H9 (cell line): ENCODE measurements at regions not wholly inside any gene's neighbourhood (a gene's known extent, or its start where the extent isn't known, plus 50 kb on each side); places are given as distances from the start of the nearest gene placed in this dataset.

ENCODE experiments used
- DNase-seq: peaks from one replicate; pipeline ENCODE4 v3.0.0-alpha.2; 2017
- H2AFZ ChIP-seq: one replicate; pipeline ENCODE4 v1.6.1; 2013; ENCODE audit warnings: mild to moderate bottlenecking, low read length, control low read depth, moderate library complexity
- H2AK5ac ChIP-seq: 2 replicates; pipeline ENCODE4 v1.6.1; 2013; ENCODE audit warnings: low read length, control low read depth, mixed read lengths; ENCODE audit not compliant: insufficient read length
- H2BK120ac ChIP-seq: one replicate; pipeline ENCODE4 v1.6.1; 2013; ENCODE audit warnings: low read depth, mild to moderate bottlenecking, low read length, control low read depth, inconsistent platforms; ENCODE audit not compliant: poor library complexity, severe bottlenecking
- H2BK12ac ChIP-seq: 2 replicates; pipeline ENCODE4 v1.6.1; 2013; ENCODE audit warnings: low read length, control low read depth, mixed read lengths, low read depth; ENCODE audit not compliant: insufficient read length
- H2BK15ac ChIP-seq: 2 replicates; pipeline ENCODE4 v1.6.1; 2013; ENCODE audit warnings: low read depth, low read length, control low read depth
- H2BK20ac ChIP-seq: one replicate; pipeline ENCODE4 v1.6.1; 2013; ENCODE audit warnings: low read depth, mild to moderate bottlenecking, low read length, control low read depth, inconsistent platforms; ENCODE audit not compliant: poor library complexity, severe bottlenecking
- H2BK5ac ChIP-seq: 2 replicates; pipeline ENCODE4 v1.6.1; 2013; ENCODE audit warnings: low read length, control low read depth, mixed read lengths; ENCODE audit not compliant: insufficient read length
- H3K14ac ChIP-seq: 2 replicates; pipeline ENCODE4 v1.6.1; 2013; ENCODE audit warnings: low read length, control low read depth; ENCODE audit not compliant: insufficient read depth
- H3K18ac ChIP-seq: 2 replicates; pipeline ENCODE4 v1.6.1; 2013; ENCODE audit warnings: low read depth, mild to moderate bottlenecking, mixed read lengths, low read length, control low read depth; ENCODE audit not compliant: insufficient read length
- H3K23ac ChIP-seq: 2 replicates; pipeline ENCODE4 v1.6.1; 2013; ENCODE audit warnings: low read length, control low read depth, mixed read lengths, low read depth; ENCODE audit not compliant: insufficient read length
- H3K23me2 ChIP-seq: 2 replicates; pipeline ENCODE4 v1.6.1; 2013; ENCODE audit warnings: low read depth, mild to moderate bottlenecking, mixed read lengths, low read length, control low read depth; ENCODE audit not compliant: insufficient read length, poor library complexity, severe bottlenecking
- H3K27ac ChIP-seq: 2 replicates; pipeline ENCODE4 v1.5.1; 2013; ENCODE audit warnings: low read length, control low read depth, mixed read lengths, low read depth; ENCODE audit not compliant: insufficient read length
- H3K27me3 ChIP-seq: 2 replicates; pipeline ENCODE4 v1.6.1; 2013; ENCODE audit warnings: low read length, control low read depth, inconsistent platforms; ENCODE audit not compliant: insufficient read depth
- H3K4ac ChIP-seq: 2 replicates; pipeline ENCODE4 v1.6.1; 2013; ENCODE audit warnings: low read depth, mild to moderate bottlenecking, control low read depth, inconsistent platforms, low read length, moderate library complexity
- H3K4me1 ChIP-seq: 2 replicates; pipeline ENCODE4 v1.6.1; 2013; ENCODE audit warnings: low read length, control low read depth, inconsistent platforms; ENCODE audit not compliant: insufficient read depth
- H3K4me2 ChIP-seq: 2 replicates; pipeline ENCODE4 v1.6.1; 2013; ENCODE audit warnings: low read length, control low read depth, mixed read lengths; ENCODE audit not compliant: insufficient read length, insufficient read depth
- H3K56ac ChIP-seq: 2 replicates; pipeline ENCODE4 v1.6.1; 2013; ENCODE audit warnings: low read depth, mild to moderate bottlenecking, mixed read lengths, low read length, control low read depth; ENCODE audit not compliant: insufficient read length
- H3K79me1 ChIP-seq: 2 replicates; pipeline ENCODE4 v1.6.1; 2013; ENCODE audit warnings: low read depth, mild to moderate bottlenecking, moderate library complexity, low read length, control low read depth, inconsistent platforms; ENCODE audit not compliant: insufficient read depth, poor library complexity, severe bottlenecking
- H3K79me2 ChIP-seq: 2 replicates; pipeline ENCODE4 v1.6.1; 2013; ENCODE audit warnings: low read length, control low read depth, inconsistent platforms; ENCODE audit not compliant: insufficient read depth
- H3K9ac ChIP-seq: 2 replicates; pipeline ENCODE4 v1.6.1; 2013; ENCODE audit warnings: low read length, control low read depth, mixed read lengths; ENCODE audit not compliant: insufficient read length; ENCODE audit errors: extremely low read depth
- H3K9me3 ChIP-seq: one replicate; pipeline ENCODE4 v1.6.1; 2013; ENCODE audit warnings: low read depth, low read length, inconsistent platforms; ENCODE audit not compliant: control insufficient read depth
- H3T11ph ChIP-seq: one replicate; pipeline ENCODE4 v1.6.1; 2013; ENCODE audit warnings: mild to moderate bottlenecking, low read length, control low read depth, inconsistent platforms
- H4K20me1 ChIP-seq: one replicate; pipeline ENCODE4 v1.6.1; 2013; ENCODE audit not compliant: control insufficient read depth, insufficient read length, insufficient read depth
- H4K5ac ChIP-seq: 2 replicates; pipeline ENCODE4 v1.6.1; 2013; ENCODE audit warnings: low read depth, mild to moderate bottlenecking, mixed read lengths, low read length, control low read depth; ENCODE audit not compliant: insufficient read length
- H4K8ac ChIP-seq: replicated peaks from 2 replicates; pipeline ENCODE4 v1.6.1; 2013; ENCODE audit warnings: low read length, control low read depth, mixed read lengths, low read depth; ENCODE audit not compliant: insufficient read length
- H4K91ac ChIP-seq: 2 replicates; pipeline ENCODE4 v1.6.1; 2013; ENCODE audit warnings: low read depth, mild to moderate bottlenecking, moderate library complexity, mixed read lengths, low read length, control low read depth; ENCODE audit not compliant: insufficient read length
- H3K27ac Mint-ChIP-seq, 3 experiments: 2 replicates in 2 of 3; 3 replicates in 1 of 3; pipeline ENCODE4 v1.8.0; 2020 to 2021; ENCODE audit warnings: mixed read lengths in 3 of 3, mild to moderate bottlenecking in 1 of 3, moderate library complexity in 1 of 3
- H3K27me3 Mint-ChIP-seq: 2 replicates; pipeline ENCODE4 v1.8.0; 2021; ENCODE audit warnings: low read depth, mild to moderate bottlenecking, moderate library complexity, mixed read lengths
- H3K36me3 Mint-ChIP-seq, 3 experiments: 2 replicates in 2 of 3; 3 replicates in 1 of 3; pipeline ENCODE4 v1.8.0; 2020 to 2021; ENCODE audit warnings: low read depth in 3 of 3, mixed read lengths in 3 of 3; ENCODE audit not compliant: insufficient read depth in 1 of 3
- H3K4me1 Mint-ChIP-seq, 2 experiments: 2 replicates each; pipeline ENCODE4 v1.8.0; 2020; ENCODE audit warnings: mixed read lengths in 2 of 2
- H3K4me3 Mint-ChIP-seq, 2 experiments: 2 replicates in 1 of 2; 3 replicates in 1 of 2; pipeline ENCODE4 v1.8.0; 2020 to 2021; ENCODE audit warnings: mild to moderate bottlenecking in 2 of 2, mixed read lengths in 2 of 2, moderate library complexity in 1 of 2
- H3K9me3 Mint-ChIP-seq, 2 experiments: 2 replicates in 1 of 2; 3 replicates in 1 of 2; pipeline ENCODE4 v1.8.0; 2020; ENCODE audit warnings: mild to moderate bottlenecking in 2 of 2, mixed read lengths in 2 of 2, moderate library complexity in 1 of 2
- WGBS: extraction: QIAGEN DNeasy Blood & Tissue Kit; methylation state at CpG from one replicate; pipeline ENCODE4 v1.1.7; 2013; ENCODE audit warnings: missing lambda C conversion rate, low lambda C conversion rate, mixed read lengths; ENCODE audit not compliant: insufficient read length; ENCODE audit errors: extremely low coverage; 5-methylcytosine and 5-hydroxymethylcytosine counted together
- TF ChIP-seq, protein P1 (sequence below): fragments of 200-600 bp; sonication (generic); conservative IDR thresholded peaks from 3 replicates; pipeline ENCODE4 v1.8.0; 2021; ENCODE audit warnings: antibody characterized with exemption, mild to moderate bottlenecking

DNA sequence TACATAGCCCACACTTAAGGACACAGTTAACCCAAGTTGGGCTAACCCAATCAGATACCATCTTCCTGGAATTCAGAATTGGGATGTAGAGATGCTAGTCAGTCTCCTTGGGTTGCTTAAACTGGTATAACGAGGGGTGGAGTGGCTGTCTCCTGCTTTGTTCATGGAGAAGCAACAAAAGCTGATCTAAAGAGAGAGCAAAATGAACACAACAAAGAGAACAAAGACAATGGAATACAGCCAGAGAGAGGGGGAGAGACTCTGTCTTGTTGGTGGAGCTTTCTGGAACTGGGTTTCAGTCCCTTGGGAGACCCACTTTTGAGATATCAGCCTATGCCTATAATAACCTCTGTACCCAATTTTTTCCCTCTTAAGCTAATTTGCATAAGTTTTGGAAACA is 138.1 kb downstream of the ATG4C start:
- no peaks in the 10 kb centered on the region for H3K23me2 ChIP-seq
- Mint-ChIP-seq H3K4me1 (peaks cover 17 to 18% of the 10 kb centered on the region in 2 experiments), H3K27me3 (peaks cover 2% of the 10 kb centered on the region; the same call in 1 of the 2 replicates), H3K36me3 (no peaks in the 10 kb centered on the region), H3K9me3 (no peaks in the 10 kb centered on the region), H3K4me3 (no peak overlapping the region), H3K27ac (no peak overlapping the region)
- H3K14ac ChIP-seq: no peak overlapping the region
- H3K4me1 ChIP-seq: peaks cover 6% of the 10 kb centered on the region; the same call in 1 of the 2 replicates
- H2AFZ ChIP-seq: no peak overlapping the region
- H2AK5ac ChIP-seq: no peak overlapping the region
- no peak overlapping the region for H3T11ph ChIP-seq
- no peak overlapping the region for H3K23ac ChIP-seq
- no peak overlapping the region for H3K9ac ChIP-seq
- no peak overlapping the region for H4K5ac ChIP-seq
- no peak overlapping the region for H4K8ac ChIP-seq
- H2BK15ac ChIP-seq: no peak overlapping the region
- DNase-seq: no peak
- no peak overlapping the region for H2BK5ac ChIP-seq
- no peak overlapping the region for H3K27ac ChIP-seq
- no peaks in the 10 kb centered on the region for H3K27me3 ChIP-seq
- H3K18ac ChIP-seq: no peak overlapping the region
- TF ChIP-seq, protein P1, sequence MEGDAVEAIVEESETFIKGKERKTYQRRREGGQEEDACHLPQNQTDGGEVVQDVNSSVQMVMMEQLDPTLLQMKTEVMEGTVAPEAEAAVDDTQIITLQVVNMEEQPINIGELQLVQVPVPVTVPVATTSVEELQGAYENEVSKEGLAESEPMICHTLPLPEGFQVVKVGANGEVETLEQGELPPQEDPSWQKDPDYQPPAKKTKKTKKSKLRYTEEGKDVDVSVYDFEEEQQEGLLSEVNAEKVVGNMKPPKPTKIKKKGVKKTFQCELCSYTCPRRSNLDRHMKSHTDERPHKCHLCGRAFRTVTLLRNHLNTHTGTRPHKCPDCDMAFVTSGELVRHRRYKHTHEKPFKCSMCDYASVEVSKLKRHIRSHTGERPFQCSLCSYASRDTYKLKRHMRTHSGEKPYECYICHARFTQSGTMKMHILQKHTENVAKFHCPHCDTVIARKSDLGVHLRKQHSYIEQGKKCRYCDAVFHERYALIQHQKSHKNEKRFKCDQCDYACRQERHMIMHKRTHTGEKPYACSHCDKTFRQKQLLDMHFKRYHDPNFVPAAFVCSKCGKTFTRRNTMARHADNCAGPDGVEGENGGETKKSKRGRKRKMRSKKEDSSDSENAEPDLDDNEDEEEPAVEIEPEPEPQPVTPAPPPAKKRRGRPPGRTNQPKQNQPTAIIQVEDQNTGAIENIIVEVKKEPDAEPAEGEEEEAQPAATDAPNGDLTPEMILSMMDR: no peak
- H2BK20ac ChIP-seq: no peak overlapping the region
- no peak overlapping the region for H3K4me2 ChIP-seq
- H3K4ac ChIP-seq: no peak overlapping the region
- no peak overlapping the region for H2BK12ac ChIP-seq
- no peaks in the 10 kb centered on the region for H4K20me1 ChIP-seq
- WGBS: no CpG with 5 or more reads among the region's 1 CpG
- H4K91ac ChIP-seq: no peak overlapping the region
- no peak overlapping the region for H3K56ac ChIP-seq
- no peaks in the 10 kb centered on the region for H3K79me2 ChIP-seq
- no peak overlapping the region for H2BK120ac ChIP-seq
- no peaks in the 10 kb centered on the region for H3K9me3 ChIP-seq
- no peaks in the 10 kb centered on the region for H3K79me1 ChIP-seq
